BJ (cell line): ENCODE measurements at regions not wholly inside any gene's neighbourhood (a gene's known extent, or its start where the extent isn't known, plus 50 kb on each side); places are given as distances from the start of the nearest gene placed in this dataset.

Source experiments
- CTCF ChIA-PET: fragments of 350-600 bp; formaldehyde crosslinking; extraction: SDS; loops from one replicate; lab custom pipeline; 2021; ENCODE audit warnings: antibody characterized with exemption, inconsistent platforms; lab: Yijun Ruan, JAX
- POLR2A ChIA-PET: fragments of 300-600 bp; sonication (Branson Sonifier 250); formaldehyde crosslinking; extraction: SDS; loops from one replicate; lab custom pipeline; 2021; ENCODE audit warnings: antibody characterized with exemption; lab: Charles Lee
- DNase-seq: peaks from one replicate; pipeline ENCODE4 v3.0.0-alpha.2; 2011; ENCODE audit warnings: low read depth
- H3K27me3 ChIP-seq: 2 replicates; pipeline ENCODE4 v1.6.0; 2011; ENCODE audit warnings: low read length; ENCODE audit not compliant: control insufficient read depth, insufficient read depth
- H3K36me3 ChIP-seq: 2 replicates; pipeline ENCODE4 v1.5.1; 2011; ENCODE audit warnings: low read length; ENCODE audit not compliant: control insufficient read depth, insufficient read depth
- H3K4me3 ChIP-seq: 2 replicates; pipeline ENCODE4 v1.5.1; 2011; ENCODE audit warnings: low read depth, mild to moderate bottlenecking, control low read depth, low read length
- TF ChIP-seq, protein P1 (sequence below): IDR thresholded peaks from 2 replicates; pipeline ENCODE4 v1.5.1; 2011; ENCODE audit warnings: low read depth, mild to moderate bottlenecking, control low read depth, inconsistent platforms, low read length, moderate library complexity; ENCODE audit not compliant: insufficient read depth

DNA sequence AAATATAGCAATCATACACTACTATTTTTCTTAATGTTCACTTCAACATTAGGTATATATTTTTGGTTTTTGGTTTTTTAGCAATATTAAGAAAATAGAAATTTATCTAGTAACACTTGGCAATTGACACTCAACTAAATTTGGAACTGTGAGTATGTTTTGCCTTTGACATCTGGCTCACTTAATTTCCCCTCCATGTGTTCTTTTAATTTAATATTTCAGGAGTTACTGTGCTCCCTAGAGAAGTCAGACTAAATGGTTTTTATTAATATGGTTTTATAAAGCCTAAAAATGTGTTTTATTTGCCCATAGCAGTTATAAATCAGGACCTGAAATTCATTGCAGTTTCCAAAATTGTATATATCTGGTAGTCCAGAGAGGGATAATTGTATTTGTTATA, 175.3 kb upstream of the AVPR1A start:
- TF ChIP-seq, protein P1, sequence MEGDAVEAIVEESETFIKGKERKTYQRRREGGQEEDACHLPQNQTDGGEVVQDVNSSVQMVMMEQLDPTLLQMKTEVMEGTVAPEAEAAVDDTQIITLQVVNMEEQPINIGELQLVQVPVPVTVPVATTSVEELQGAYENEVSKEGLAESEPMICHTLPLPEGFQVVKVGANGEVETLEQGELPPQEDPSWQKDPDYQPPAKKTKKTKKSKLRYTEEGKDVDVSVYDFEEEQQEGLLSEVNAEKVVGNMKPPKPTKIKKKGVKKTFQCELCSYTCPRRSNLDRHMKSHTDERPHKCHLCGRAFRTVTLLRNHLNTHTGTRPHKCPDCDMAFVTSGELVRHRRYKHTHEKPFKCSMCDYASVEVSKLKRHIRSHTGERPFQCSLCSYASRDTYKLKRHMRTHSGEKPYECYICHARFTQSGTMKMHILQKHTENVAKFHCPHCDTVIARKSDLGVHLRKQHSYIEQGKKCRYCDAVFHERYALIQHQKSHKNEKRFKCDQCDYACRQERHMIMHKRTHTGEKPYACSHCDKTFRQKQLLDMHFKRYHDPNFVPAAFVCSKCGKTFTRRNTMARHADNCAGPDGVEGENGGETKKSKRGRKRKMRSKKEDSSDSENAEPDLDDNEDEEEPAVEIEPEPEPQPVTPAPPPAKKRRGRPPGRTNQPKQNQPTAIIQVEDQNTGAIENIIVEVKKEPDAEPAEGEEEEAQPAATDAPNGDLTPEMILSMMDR, result no peak
- ChIA-PET POLR2A (no interaction called here), CTCF (no interaction called here)
- DNase-seq, result no peak
- H3K4me3 ChIP-seq, result no peak overlapping the region
- no peaks in the 10 kb centered on the region for H3K36me3 ChIP-seq
- 0 out of 2 replicates have a peak, but pooled peaks cover 1% of the 10 kb centered on the region for H3K27me3 ChIP-seq

GRCh38 chr12:63325757-63326156, 174.8 kb upstream of the AVPR1A start:
- H3K27me3 ChIP-seq, result 0 out of 2 replicates have a peak, but pooled peaks cover 1% of the 10 kb centered on the region
- H3K36me3 ChIP-seq, result no peaks in the 10 kb centered on the region
- H3K4me3 ChIP-seq, result no peak overlapping the region
- DNase-seq, result no peak
- POLR2A ChIA-PET, result no interaction called here
- CTCF ChIA-PET, result no interaction called here
- TF ChIP-seq, protein P1, result no peak

GRCh38 chr12:63323942-63324341, 172.9 kb upstream of the AVPR1A start:
- ChIA-PET CTCF (interaction anchor here (1.3 kb wide), 1 partner anchor 10 kb away, joined by 3 read pairs; no protein-coding TSS in a partner anchor), POLR2A (no interaction called here)
- TF ChIP-seq, protein P1, result no peak
- H3K27me3 ChIP-seq, result 0 out of 2 replicates have a peak, but pooled peaks cover 1% of the 10 kb centered on the region
- H3K4me3 ChIP-seq, result no peak overlapping the region
- H3K36me3 ChIP-seq, result no peaks in the 10 kb centered on the region
- no peak for DNase-seq

GRCh38 chr12:63321373-63321772, 170.4 kb upstream of the AVPR1A start:
- Histone ChIP-seq H3K4me3 (no peak overlapping the region), H3K36me3 (no peaks in the 10 kb centered on the region), H3K27me3 (0 out of 2 replicates have a peak, but pooled peaks cover 1% of the 10 kb centered on the region)
- POLR2A ChIA-PET, result no interaction called here
- TF ChIP-seq, protein P1, result no peak
- CTCF ChIA-PET, result no interaction called here
- no peak for DNase-seq

- H3K4me3 ChIP-seq, result no peak overlapping the region
- ChIA-PET CTCF (no interaction called here), POLR2A (no interaction called here)
- no peak for DNase-seq
- TF ChIP-seq, protein P1, result no peak
- H3K36me3 ChIP-seq, result no peaks in the 10 kb centered on the region
- H3K27me3 ChIP-seq, result 0 out of 2 replicates have a peak, but pooled peaks cover 1% of the 10 kb centered on the region
These were observed 169.1 kb upstream of the AVPR1A start for GRCh38 chr12:63319936-63320633.
